Sigmoid colon (tissue), 3 donors: ENCODE measurements at regions not wholly inside any gene's neighbourhood (a gene's known extent, or its start where the extent isn't known, plus 50 kb on each side); places are given as distances from the start of the nearest gene placed in this dataset.

Source experiments
- CTCF ChIP-seq, 4 experiments: fragments of 450-650 bp in 3 of 4; fragments of 200-600 bp in 1 of 4; IDR thresholded peaks; one replicate each; pipeline ENCODE4 v1.5.1; 2016 to 2019; ENCODE audit warnings: antibody characterized with exemption in 4 of 4, mild to moderate bottlenecking in 3 of 4, moderate library complexity in 2 of 4
- POLR2A ChIP-seq, 2 donors: fragments of 450-650 bp; IDR thresholded peaks; one replicate each; pipeline ENCODE4 v1.6.1; 2016; ENCODE audit warnings: antibody characterized with exemption in 2 of 2, mild to moderate bottlenecking in 2 of 2, moderate library complexity in 2 of 2

- TF ChIP-seq POLR2A (IDR thresholded peaks at IDR 0.05): no peak
- no peak for TF ChIP-seq CTCF (IDR thresholded peaks at IDR 0.05)
Measured at GRCh38 chr6:44676826-44677433, 289.4 kb downstream of the CDC5L start.
